Skeletal muscle tissue (tissue), 3 donors: ENCODE measurements at regions not wholly inside any gene's neighbourhood (a gene's known extent, or its start where the extent isn't known, plus 50 kb on each side); places are given as distances from the start of the nearest gene placed in this dataset.

ENCODE experiments used
- H3K27ac ChIP-seq: one replicate; pipeline ENCODE4 v1.7.0; 2013; ENCODE audit warnings: mild to moderate bottlenecking, low read depth, low read length, inconsistent platforms
- H3K27me3 ChIP-seq, 3 donors: one replicate each; pipeline ENCODE4 v1.7.0; 2013; ENCODE audit warnings: low read length in 3 of 3; ENCODE audit not compliant: control insufficient read depth in 3 of 3, insufficient read depth in 3 of 3
- H3K36me3 ChIP-seq, 3 donors: one replicate each; pipeline ENCODE4 v1.7.0; 2013; ENCODE audit warnings: low read length in 3 of 3; ENCODE audit not compliant: control insufficient read depth in 3 of 3, insufficient read depth in 3 of 3
- H3K4me1 ChIP-seq, 3 donors: one replicate each; pipeline ENCODE4 v1.7.0; 2013; ENCODE audit warnings: low read length in 3 of 3, mild to moderate bottlenecking in 3 of 3; ENCODE audit not compliant: control insufficient read depth in 3 of 3, insufficient read depth in 3 of 3
- H3K4me3 ChIP-seq, 3 donors: one replicate each; pipeline ENCODE4 v1.7.0; 2013; ENCODE audit warnings: low read length in 3 of 3
- H3K9ac ChIP-seq, 3 donors: one replicate each; pipeline ENCODE4 v1.7.0; 2013; ENCODE audit warnings: low read length in 3 of 3, mild to moderate bottlenecking in 3 of 3, moderate library complexity in 2 of 3, low read depth in 1 of 3
- H3K9me3 ChIP-seq, 3 donors: one replicate each; pipeline ENCODE4 v1.7.0; 2013; ENCODE audit warnings: low read length in 3 of 3; ENCODE audit not compliant: control insufficient read depth in 3 of 3
- donor health status: Osteomylitis.

DNA sequence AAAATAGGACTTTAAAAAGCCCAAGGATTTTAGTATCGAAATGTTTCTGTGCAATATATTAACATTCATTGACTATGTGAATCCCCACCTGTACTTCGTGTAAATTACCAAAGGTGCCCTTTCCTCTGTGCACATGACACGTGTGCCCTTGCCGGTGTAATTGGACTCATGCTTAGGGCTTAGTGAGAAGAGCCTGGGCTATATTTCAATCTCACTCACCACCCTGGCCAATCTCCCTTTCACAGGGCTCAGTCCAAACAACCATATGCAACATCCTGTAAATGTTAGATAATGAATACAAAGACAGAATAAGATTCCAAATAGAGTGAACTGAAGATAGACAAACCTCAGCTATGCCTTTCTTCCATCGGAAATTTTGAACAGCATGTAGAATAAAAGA is 564.3 kb downstream of the USP25 start:
- Histone ChIP-seq H3K27me3 (no peaks in the 10 kb centered on the region), H3K9me3 (no peaks in the 10 kb centered on the region), H3K27ac (no peak overlapping the region), H3K4me3 (no peak overlapping the region), H3K36me3 (no peaks in the 10 kb centered on the region), H3K9ac (no peak overlapping the region), H3K4me1 (no peaks in the 10 kb centered on the region)

DNA sequence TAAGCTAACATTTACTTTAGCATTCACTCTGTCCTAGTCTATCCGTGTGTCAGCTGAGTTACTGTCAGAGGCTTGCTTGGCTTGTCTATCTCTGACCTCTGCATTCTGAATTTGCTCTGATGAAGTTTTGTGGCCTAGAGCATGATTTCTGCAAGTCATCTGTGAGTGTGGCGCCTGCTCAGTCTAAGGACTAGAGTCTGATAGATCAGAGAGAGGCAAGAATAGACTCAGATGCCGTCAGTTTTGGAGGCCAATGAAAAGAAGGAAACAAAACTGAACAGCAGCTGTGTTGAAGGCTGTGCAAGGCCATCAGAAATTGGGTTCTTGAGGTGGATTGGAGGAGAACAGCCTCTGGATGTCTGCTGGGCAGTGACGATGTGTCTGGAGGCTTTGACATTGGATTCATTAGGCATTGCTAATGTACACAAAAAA is 573.1 kb downstream of the USP25 start:
- Histone ChIP-seq H3K4me1 (peaks cover 0 to 9% (median 5%) of the 10 kb centered on the region in 3 donors), H3K27me3 (no peaks in the 10 kb centered on the region), H3K9ac (peak overlapping the region in 1 of 3 donors; percentile 27), H3K36me3 (no peaks in the 10 kb centered on the region), H3K27ac (peak overlapping the region; percentile 42), H3K9me3 (no peaks in the 10 kb centered on the region), H3K4me3 (peak overlapping the region; percentile 0 to 1 (median 1))

- Histone ChIP-seq H3K27ac (no peak overlapping the region), H3K27me3 (no peaks in the 10 kb centered on the region), H3K36me3 (no peaks in the 10 kb centered on the region), H3K4me3 (peak overlapping the region in 2 of 3 donors; percentile 13 to 64), H3K9ac (peak overlapping the region in 2 of 3 donors; percentile 76 to 78), H3K4me1 (peaks cover 0 to 12% (median 5%) of the 10 kb centered on the region in 3 donors), H3K9me3 (no peaks in the 10 kb centered on the region)
These were observed 574.7 kb downstream of the USP25 start for GRCh38 chr21:16304174-16305095.

- no peaks in the 10 kb centered on the region for H3K9me3 ChIP-seq
- H3K27ac ChIP-seq = no peak overlapping the region
- H3K4me3 ChIP-seq = peak overlapping the region in 2 of 3 donors; percentile 54 to 64
- H3K9ac ChIP-seq = peak overlapping the region; percentile 24 to 78 (median 76)
- peaks cover 0 to 12% (median 5%) of the 10 kb centered on the region in 3 donors for H3K4me1 ChIP-seq
- H3K36me3 ChIP-seq = no peaks in the 10 kb centered on the region
- no peaks in the 10 kb centered on the region for H3K27me3 ChIP-seq
These were observed 575.9 kb downstream of the USP25 start for GRCh38 chr21:16305686-16306085.

DNA sequence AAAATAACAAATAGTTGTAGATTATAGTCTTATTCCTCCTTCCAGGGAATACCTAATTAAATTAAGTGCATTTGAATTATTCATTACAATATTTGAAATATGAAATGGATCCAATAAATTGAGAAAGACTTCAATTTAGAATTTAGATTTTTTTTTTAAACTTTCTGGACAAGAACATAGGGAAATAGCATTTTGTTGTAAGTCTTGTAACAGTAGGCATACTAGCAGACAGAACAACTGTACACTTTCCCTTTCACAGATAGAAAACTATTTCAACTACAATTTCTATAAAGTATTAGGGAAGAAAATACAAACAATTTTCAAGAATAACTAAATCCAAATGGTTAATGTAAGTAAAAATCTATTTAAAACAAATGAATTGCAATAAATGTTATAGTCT is 577.5 kb downstream of the USP25 start:
- peak overlapping the region in 2 of 3 donors; percentile 40 to 85 for H3K9ac ChIP-seq
- peak overlapping the region in 1 of 3 donors; percentile 69 for H3K4me3 ChIP-seq
- no peaks in the 10 kb centered on the region for H3K27me3 ChIP-seq
- H3K36me3 ChIP-seq = no peaks in the 10 kb centered on the region
- peaks cover 0 to 12% (median 5%) of the 10 kb centered on the region in 3 donors for H3K4me1 ChIP-seq
- no peaks in the 10 kb centered on the region for H3K9me3 ChIP-seq
- H3K27ac ChIP-seq = no peak overlapping the region

DNA sequence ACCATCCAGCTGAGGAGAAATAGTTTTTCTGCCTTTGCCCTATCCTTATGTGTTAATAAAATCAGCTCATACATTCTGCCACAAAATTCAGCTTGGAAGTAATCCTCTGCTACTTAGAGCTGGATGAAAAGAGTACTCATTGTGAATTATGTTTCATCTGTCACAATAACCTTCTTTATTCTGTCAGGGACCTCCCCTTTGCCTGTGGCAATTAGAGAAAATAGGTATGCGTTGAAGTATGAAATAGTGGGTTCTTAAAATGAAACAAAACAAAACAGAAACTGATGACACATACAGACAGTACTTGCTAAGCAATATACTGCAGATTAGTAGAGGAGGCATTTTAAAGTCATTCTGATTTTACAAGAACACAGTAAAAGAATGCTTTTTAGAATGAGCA is 578.5 kb downstream of the USP25 start:
- peak overlapping the region; percentile 40 to 85 (median 54) for H3K9ac ChIP-seq
- H3K27me3 ChIP-seq = no peaks in the 10 kb centered on the region
- H3K9me3 ChIP-seq = no peaks in the 10 kb centered on the region
- peaks cover 0 to 6% (median 0%) of the 10 kb centered on the region in 3 donors for H3K4me1 ChIP-seq
- peak overlapping the region; percentile 2 to 69 (median 11) for H3K4me3 ChIP-seq
- peak overlapping the region; percentile 26 for H3K27ac ChIP-seq
- no peaks in the 10 kb centered on the region for H3K36me3 ChIP-seq

DNA sequence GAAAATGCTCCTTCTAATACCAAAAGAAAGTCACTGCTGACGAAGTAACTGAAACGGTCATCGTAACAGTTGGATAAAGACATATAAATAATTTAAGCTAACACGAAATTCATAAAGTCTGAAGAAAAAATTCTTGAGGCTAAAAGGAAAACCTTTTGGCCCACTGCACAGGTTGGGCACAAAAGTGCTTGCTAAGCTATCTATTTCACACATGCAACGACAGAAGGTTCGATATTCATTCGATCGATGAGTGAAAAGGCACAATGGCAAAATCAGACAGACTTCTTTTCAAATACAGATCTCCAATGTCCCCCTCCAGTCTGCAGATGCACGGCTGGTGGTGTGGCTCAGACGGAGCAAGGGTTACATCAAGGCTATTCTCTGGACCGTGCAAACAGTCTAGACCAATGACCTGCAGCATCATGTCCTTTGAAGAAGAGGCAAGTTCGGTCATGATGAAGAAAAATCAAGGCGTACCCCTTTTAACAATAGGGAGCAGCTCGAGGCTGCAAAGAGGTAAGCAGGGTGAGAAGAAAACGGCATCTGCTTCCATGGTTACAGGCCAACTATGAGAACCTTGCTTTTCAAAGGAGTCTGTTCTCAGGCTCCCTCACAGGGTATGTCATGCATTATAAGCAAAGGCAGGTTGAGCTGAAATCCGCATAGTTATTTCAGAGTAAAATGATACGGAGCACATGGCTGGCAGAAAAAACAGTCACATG is 579.6 kb downstream of the USP25 start:
- Histone ChIP-seq H3K27me3 (no peaks in the 10 kb centered on the region), H3K9ac (peak overlapping the region in 2 of 3 donors; percentile 60), H3K9me3 (no peaks in the 10 kb centered on the region), H3K4me1 (peaks cover 0 to 6% (median 0%) of the 10 kb centered on the region in 3 donors), H3K4me3 (peak overlapping the region in 2 of 3 donors; percentile 58 to 65), H3K36me3 (no peaks in the 10 kb centered on the region), H3K27ac (no peak overlapping the region)

GRCh38 chr21:16310176-16310575 is 580.4 kb downstream of the USP25 start:
- H3K9me3 ChIP-seq = no peaks in the 10 kb centered on the region
- H3K27me3 ChIP-seq = no peaks in the 10 kb centered on the region
- H3K4me3 ChIP-seq = peak overlapping the region in 1 of 3 donors; percentile 65
- H3K4me1 ChIP-seq = peaks cover 0 to 3% (median 0%) of the 10 kb centered on the region in 3 donors
- no peak overlapping the region for H3K27ac ChIP-seq
- no peaks in the 10 kb centered on the region for H3K36me3 ChIP-seq
- H3K9ac ChIP-seq = no peak overlapping the region

GRCh38 chr21:16311229-16311628 is 581.4 kb downstream of the USP25 start:
- H3K27ac ChIP-seq = no peak overlapping the region
- H3K36me3 ChIP-seq = no peaks in the 10 kb centered on the region
- peaks cover 0 to 3% (median 0%) of the 10 kb centered on the region in 3 donors for H3K4me1 ChIP-seq
- H3K9me3 ChIP-seq = no peaks in the 10 kb centered on the region
- H3K4me3 ChIP-seq = no peak overlapping the region
- H3K9ac ChIP-seq = no peak overlapping the region
- H3K27me3 ChIP-seq = no peaks in the 10 kb centered on the region
